Stimulated activated naive B cell treated with anti-CD40 and anti-IgM and Interleukin-4, amounts not matched to agents 10 μg/mL and 1 μg/mL and 100 μg/mL, for 72 hours (primary cell): ENCODE measurements at regions not wholly inside any gene's neighbourhood (a gene's known extent, or its start where the extent isn't known, plus 50 kb on each side); places are given as distances from the start of the nearest gene placed in this dataset.

Source experiments
- ATAC-seq, 2 donors: fragments of 150-1000 bp; cut with Tn5 transposase; replicated peaks; 2 replicates each; pipeline ENCODE4 v1.10.0; 2021; ENCODE audit warnings: moderate library complexity in 1 of 2
- DNase-seq: peaks from one replicate; pipeline ENCODE4 v3.0.0; 2021
- H3K27ac Mint-ChIP-seq: one replicate; pipeline ENCODE4 v1.8.0; 2022; ENCODE audit warnings: mild to moderate bottlenecking, mixed read lengths
- H3K27me3 Mint-ChIP-seq, 2 donors: one replicate each; pipeline ENCODE4 v1.8.0; 2022; ENCODE audit warnings: mixed read lengths in 2 of 2
- H3K36me3 Mint-ChIP-seq, 2 donors: one replicate each; pipeline ENCODE4 v1.8.0; 2022; ENCODE audit warnings: mixed read lengths in 2 of 2, mild to moderate bottlenecking in 1 of 2
- H3K4me1 Mint-ChIP-seq, 2 donors: one replicate each; pipeline ENCODE4 v1.8.0; 2022; ENCODE audit warnings: mixed read lengths in 2 of 2, mild to moderate bottlenecking in 1 of 2
- H3K4me3 Mint-ChIP-seq, 2 donors: one replicate each; pipeline ENCODE4 v1.8.0; 2022; ENCODE audit warnings: mild to moderate bottlenecking in 2 of 2, mixed read lengths in 2 of 2, moderate library complexity in 1 of 2
- H3K9me3 Mint-ChIP-seq, 2 donors: one replicate each; pipeline ENCODE4 v1.8.0; 2022; ENCODE audit warnings: mixed read lengths in 2 of 2, mild to moderate bottlenecking in 1 of 2

- peaks cover 0 to 4% of the 10 kb centered on the region in 2 donors for H3K9me3 Mint-ChIP-seq
- ATAC-seq, result no peak
- H3K27me3 Mint-ChIP-seq, result peaks cover 15 to 17% of the 10 kb centered on the region in 2 donors
- H3K27ac Mint-ChIP-seq, result no peak overlapping the region
- H3K4me1 Mint-ChIP-seq, result no peaks in the 10 kb centered on the region
- H3K4me3 Mint-ChIP-seq, result no peak overlapping the region
- DNase-seq, result no peak
- no peaks in the 10 kb centered on the region for H3K36me3 Mint-ChIP-seq
These were observed 183.9 kb downstream of the DLL1 start for GRCh38 chr6:170106906-170107525.

DNA sequence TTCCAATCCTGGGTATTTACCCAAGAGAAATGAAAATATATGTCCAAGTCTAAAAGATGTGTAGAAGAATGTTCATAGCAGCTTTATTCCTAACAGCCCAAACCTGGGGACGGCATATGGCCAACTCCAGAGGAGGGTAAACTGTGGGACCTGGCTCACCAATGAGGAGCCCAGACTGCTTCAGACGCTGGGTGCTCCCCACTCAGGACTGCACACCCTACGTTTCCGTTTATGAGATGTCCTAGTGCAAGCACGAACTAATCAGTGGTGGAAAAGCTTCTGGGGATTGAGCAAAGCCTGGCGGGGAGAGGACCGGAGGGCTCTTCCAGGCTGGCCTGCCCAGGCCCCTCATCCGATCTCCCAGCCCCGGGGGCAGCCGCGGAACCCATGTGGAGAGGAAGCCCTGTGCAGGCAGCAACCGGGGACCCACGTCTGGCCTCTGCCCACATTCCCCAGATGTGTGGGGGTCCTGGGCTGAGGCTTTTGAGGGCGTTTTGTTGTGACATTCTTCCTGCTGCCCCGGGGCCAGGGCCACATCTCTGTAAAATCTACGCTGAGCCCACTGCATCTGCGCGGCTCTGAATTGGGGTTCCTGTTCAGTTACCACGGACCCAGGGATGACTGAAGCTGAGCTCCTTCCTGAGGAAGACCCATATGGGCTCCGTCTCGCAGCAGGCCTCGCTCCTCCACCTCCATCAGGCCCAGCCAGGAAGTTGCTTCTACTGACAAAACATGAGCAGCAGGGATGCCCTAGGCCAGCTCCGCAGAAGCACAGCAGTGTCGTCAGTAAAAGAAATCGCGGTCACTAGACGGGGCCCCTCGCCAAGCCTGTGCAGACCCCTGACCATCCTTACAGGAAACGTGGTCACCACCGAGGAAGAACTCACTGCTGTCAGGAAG is 188.0 kb downstream of the DLL1 start:
- Mint-ChIP-seq H3K36me3 (peaks cover 0 to 4% of the 10 kb centered on the region in 2 donors), H3K4me3 (no peak overlapping the region), H3K9me3 (peaks cover 13 to 14% of the 10 kb centered on the region in 2 donors), H3K27ac (no peak overlapping the region), H3K27me3 (peaks cover 12 to 16% of the 10 kb centered on the region in 2 donors), H3K4me1 (no peaks in the 10 kb centered on the region)
- ATAC-seq (no peak), DNase-seq (no peak)

- Mint-ChIP-seq H3K9me3 (peaks cover 13 to 14% of the 10 kb centered on the region in 2 donors), H3K36me3 (peaks cover 0 to 4% of the 10 kb centered on the region in 2 donors), H3K4me3 (no peak overlapping the region), H3K4me1 (peaks cover 2 to 3% of the 10 kb centered on the region in 2 donors), H3K27ac (no peak overlapping the region), H3K27me3 (peaks cover 8 to 11% of the 10 kb centered on the region in 2 donors)
- ATAC-seq, result no peak
- no peak for DNase-seq
These were observed 188.8 kb downstream of the DLL1 start for GRCh38 chr6:170102038-170102437.

GRCh38 chr6:170101281-170102035 is 189.4 kb downstream of the DLL1 start:
- ATAC-seq, result no peak
- peaks cover 13 to 14% of the 10 kb centered on the region in 2 donors for H3K9me3 Mint-ChIP-seq

DNA sequence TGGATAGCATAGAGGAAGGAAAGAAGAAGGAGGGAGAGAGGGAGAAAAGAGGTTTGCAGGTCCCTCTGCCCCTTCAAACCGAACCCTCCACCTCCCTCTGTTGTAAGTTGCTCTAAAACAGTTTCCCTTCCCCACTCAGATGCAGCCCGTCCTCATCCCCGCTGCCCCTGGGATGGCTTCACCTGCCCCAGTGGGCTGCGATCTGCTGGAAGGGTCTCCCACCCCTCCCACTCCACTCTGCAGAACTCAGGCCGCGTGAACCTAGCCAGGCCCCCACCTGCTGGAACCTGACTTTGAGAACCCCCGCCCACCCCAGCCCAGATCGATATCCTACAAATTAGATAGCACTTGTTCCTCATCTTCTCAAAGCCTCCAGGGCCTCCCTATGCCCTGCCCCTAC is 190.8 kb downstream of the DLL1 start:
- H3K27me3 Mint-ChIP-seq, result peaks cover 24 to 26% of the 10 kb centered on the region in 2 donors
- H3K4me3 Mint-ChIP-seq, result no peak overlapping the region
- ATAC-seq (no peak), DNase-seq (no peak)
- H3K36me3 Mint-ChIP-seq, result peaks cover 0 to 4% of the 10 kb centered on the region in 2 donors
- H3K27ac Mint-ChIP-seq, result no peak overlapping the region
- H3K9me3 Mint-ChIP-seq, result peaks cover 13 to 14% of the 10 kb centered on the region in 2 donors
- H3K4me1 Mint-ChIP-seq, result peaks cover 10 to 14% of the 10 kb centered on the region in 2 donors

More at GRCh38 chr6:170101281-170102035, 189.4 kb downstream of the DLL1 start:
- peaks cover 6 to 9% of the 10 kb centered on the region in 2 donors for H3K4me1 Mint-ChIP-seq
- peaks cover 0 to 4% of the 10 kb centered on the region in 2 donors for H3K36me3 Mint-ChIP-seq
- H3K27ac Mint-ChIP-seq, result no peak overlapping the region
- DNase-seq, result no peak
- peaks cover 12 to 14% of the 10 kb centered on the region in 2 donors for H3K27me3 Mint-ChIP-seq
- no peak overlapping the region for H3K4me3 Mint-ChIP-seq

GRCh38 chr6:170099387-170099786 is 191.5 kb downstream of the DLL1 start:
- no peak overlapping the region for H3K4me3 Mint-ChIP-seq
- DNase-seq, result no peak
- no peak overlapping the region for H3K27ac Mint-ChIP-seq
- peaks cover 23 to 24% of the 10 kb centered on the region in 2 donors for H3K27me3 Mint-ChIP-seq
- no peak for ATAC-seq
- peaks cover 0 to 4% of the 10 kb centered on the region in 2 donors for H3K36me3 Mint-ChIP-seq
- peaks cover 10 to 13% of the 10 kb centered on the region in 2 donors for H3K9me3 Mint-ChIP-seq
- H3K4me1 Mint-ChIP-seq, result peaks cover 10 to 14% of the 10 kb centered on the region in 2 donors

GRCh38 chr6:170098428-170099170 is 192.3 kb downstream of the DLL1 start:
- Mint-ChIP-seq H3K4me3 (no peak overlapping the region), H3K9me3 (peaks cover 10 to 13% of the 10 kb centered on the region in 2 donors), H3K27ac (no peak overlapping the region), H3K4me1 (peaks cover 10 to 14% of the 10 kb centered on the region in 2 donors), H3K36me3 (peaks cover 0 to 4% of the 10 kb centered on the region in 2 donors), H3K27me3 (peaks cover 23 to 24% of the 10 kb centered on the region in 2 donors)
- ATAC-seq, result no peak
- DNase-seq, result no peak

GRCh38 chr6:170097505-170098427 is 193.1 kb downstream of the DLL1 start:
- no peak overlapping the region for H3K27ac Mint-ChIP-seq
- no peak overlapping the region for H3K4me3 Mint-ChIP-seq
- peaks cover 10 to 14% of the 10 kb centered on the region in 2 donors for H3K4me1 Mint-ChIP-seq
- H3K27me3 Mint-ChIP-seq, result peaks cover 23 to 24% of the 10 kb centered on the region in 2 donors
- ATAC-seq, result no peak
- H3K9me3 Mint-ChIP-seq, result peaks cover 10 to 13% of the 10 kb centered on the region in 2 donors
- peaks cover 0 to 4% of the 10 kb centered on the region in 2 donors for H3K36me3 Mint-ChIP-seq
- DNase-seq, result no peak

DNA sequence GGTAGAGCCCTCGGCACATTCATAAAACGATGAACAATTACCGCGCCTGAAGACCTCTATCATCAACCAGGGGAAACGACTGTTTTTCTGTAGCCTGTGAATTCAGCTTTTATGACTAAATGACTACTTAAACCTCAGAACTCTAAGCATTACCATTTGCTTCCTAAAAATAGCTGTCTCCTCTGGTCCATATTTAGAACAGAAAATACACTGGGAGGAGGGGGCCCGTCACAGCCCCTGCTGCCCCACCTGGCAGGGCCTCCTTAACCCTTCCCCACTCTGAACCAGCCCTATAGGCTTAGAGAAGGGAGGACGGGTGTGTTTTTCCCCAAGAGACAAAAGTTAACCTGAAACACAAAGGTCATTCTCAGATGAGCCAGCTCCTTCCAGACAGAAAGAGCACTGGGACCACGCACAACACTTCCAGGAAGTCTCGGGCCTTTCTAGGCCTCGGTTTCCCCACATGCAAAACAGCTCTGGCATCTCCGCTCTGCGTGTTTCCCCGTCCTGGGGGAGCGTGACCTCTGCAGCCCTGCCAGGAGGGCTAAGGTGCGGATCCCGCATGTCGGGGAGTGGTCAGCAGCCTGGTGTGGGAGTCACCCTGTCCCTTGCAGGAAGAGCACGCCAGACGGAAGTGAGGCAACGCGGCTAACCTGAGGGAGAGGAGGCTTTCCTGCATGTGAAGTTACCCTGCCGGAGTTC is 193.9 kb downstream of the DLL1 start:
- H3K4me1 Mint-ChIP-seq, result peaks cover 10 to 14% of the 10 kb centered on the region in 2 donors
- DNase-seq (no peak), ATAC-seq (peak; percentile 73 to 74)
- peaks cover 23 to 24% of the 10 kb centered on the region in 2 donors for H3K27me3 Mint-ChIP-seq
- H3K36me3 Mint-ChIP-seq, result peaks cover 0 to 4% of the 10 kb centered on the region in 2 donors
- peak overlapping the region; percentile 65 for H3K27ac Mint-ChIP-seq
- H3K4me3 Mint-ChIP-seq, result peak overlapping the region; percentile 18 to 55
- H3K9me3 Mint-ChIP-seq, result peaks cover 10 to 13% of the 10 kb centered on the region in 2 donors

DNA sequence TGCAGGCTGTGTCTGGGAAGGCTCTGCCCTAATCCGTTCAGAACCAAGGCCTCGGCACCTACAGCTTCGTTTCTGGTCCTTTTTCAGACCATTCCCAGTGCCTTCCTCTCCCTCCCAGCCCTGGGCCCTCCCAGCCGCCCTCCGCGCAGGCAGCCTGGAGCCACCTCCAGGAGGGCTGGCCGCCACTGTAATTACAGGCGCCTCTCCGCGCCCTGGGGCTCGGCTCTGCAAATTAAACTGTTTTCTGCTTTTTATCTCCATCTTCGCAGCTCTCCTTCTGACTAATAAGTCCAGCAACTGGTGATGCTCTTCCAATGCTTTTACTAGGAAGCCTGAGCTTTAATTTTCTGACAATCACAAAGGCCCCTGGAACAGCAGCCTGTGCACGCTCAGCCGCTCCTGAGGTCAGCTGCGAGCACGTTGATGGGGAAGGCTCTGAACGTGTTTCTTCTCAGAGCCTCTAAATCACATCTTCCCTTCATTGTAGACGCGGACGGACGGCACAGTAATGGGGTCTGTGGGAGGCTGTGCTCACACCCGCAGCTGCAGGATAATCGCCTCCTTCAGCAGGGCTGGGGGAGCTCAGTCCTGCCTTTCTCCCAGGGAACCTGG is 194.6 kb downstream of the DLL1 start:
- DNase-seq, result no peak
- Mint-ChIP-seq H3K27me3 (peaks cover 23 to 24% of the 10 kb centered on the region in 2 donors), H3K27ac (peak overlapping the region; percentile 65), H3K4me1 (peaks cover 10 to 14% of the 10 kb centered on the region in 2 donors), H3K4me3 (peak overlapping the region; percentile 18 to 55), H3K36me3 (peaks cover 0 to 4% of the 10 kb centered on the region in 2 donors), H3K9me3 (peaks cover 10 to 13% of the 10 kb centered on the region in 2 donors)
- ATAC-seq, result no peak

- Mint-ChIP-seq H3K4me1 (peaks cover 15 to 23% of the 10 kb centered on the region in 2 donors), H3K4me3 (no peak overlapping the region), H3K9me3 (peaks cover 2 to 8% of the 10 kb centered on the region in 2 donors), H3K27ac (no peak overlapping the region), H3K27me3 (peaks cover 23 to 24% of the 10 kb centered on the region in 2 donors), H3K36me3 (no peaks in the 10 kb centered on the region)
- no peak for ATAC-seq
- DNase-seq, result no peak
These were observed 195.5 kb downstream of the DLL1 start for GRCh38 chr6:170095273-170095981.
